NCI-H2171 (cell line): ENCODE measurements at regions not wholly inside any gene's neighbourhood (a gene's known extent, or its start where the extent isn't known, plus 50 kb on each side); places are given as distances from the start of the nearest gene placed in this dataset.

Experiments used
- DNase-seq: peaks from one replicate; lab custom pipeline; 2025; lab: John Stamatoyannopoulos, UW

GRCh38 chr16:54724346-54724925, 206.2 kb upstream of the IRX5 start:
- no peak for DNase-seq

GRCh38 chr16:54722210-54722676, 208.4 kb upstream of the IRX5 start:
- no peak for DNase-seq

DNA sequence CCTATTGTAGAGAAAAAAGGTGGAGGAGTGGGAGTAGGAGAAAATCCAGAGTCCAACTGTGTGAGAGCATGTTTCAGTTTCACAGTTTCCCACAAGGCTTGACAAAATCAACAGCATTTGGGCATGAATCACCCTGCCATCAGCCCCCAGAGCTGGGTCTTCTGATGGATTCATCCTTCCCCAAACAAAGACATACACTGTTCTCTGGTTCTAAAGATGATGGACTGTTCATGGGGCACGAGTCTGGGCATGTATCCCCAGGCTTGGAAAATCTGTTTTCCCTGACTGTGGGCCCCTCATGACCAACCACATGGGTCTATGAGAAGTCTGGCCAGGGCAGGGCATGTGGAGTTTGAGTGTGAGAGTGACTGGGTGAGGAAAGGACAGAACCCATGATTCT, 210.4 kb upstream of the IRX5 start:
- no peak for DNase-seq

DNA sequence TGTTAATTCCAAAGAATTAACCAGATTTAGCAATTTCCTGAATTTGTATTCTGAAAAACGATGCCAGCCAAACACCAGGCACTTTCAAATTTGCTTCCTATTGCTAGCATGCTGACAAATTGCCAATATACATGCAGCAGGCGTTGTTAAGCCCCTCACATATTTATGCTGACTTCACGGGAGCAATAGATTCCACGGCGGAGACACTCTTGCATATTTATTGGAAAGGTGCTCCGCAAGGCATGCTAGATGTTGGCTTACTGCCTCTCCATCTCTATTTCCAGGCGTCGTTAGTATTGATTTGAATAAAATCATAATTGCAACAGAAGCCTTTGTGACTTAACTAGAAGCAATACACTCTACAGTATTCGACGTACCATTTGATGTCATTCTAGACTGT, 211.0 kb upstream of the IRX5 start:
- no peak for DNase-seq

GRCh38 chr16:54718376-54718775, 212.3 kb upstream of the IRX5 start:
- DNase-seq, result no peak

GRCh38 chr16:54715011-54715410, 215.7 kb upstream of the IRX5 start:
- no peak for DNase-seq

DNA sequence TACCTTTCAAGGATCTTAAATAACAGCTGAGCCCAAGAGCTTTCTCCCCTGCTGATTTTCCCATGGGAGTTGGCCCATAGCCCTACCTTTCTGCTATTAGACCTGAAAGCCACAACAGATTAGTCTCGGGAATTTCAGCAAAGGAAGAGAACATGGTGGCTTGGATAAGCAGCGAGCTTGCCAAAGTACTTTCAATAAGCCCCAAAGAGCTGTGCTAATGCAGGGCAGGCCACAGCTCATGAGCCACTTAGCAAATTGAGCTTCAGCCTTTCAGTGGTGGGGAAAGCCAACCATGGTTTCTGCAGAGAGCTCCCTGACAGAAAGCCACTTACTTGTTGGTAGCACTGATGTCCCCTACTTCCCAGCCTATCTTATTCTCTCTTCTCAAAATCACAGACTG, 217.8 kb upstream of the IRX5 start:
- DNase-seq, result no peak

DNA sequence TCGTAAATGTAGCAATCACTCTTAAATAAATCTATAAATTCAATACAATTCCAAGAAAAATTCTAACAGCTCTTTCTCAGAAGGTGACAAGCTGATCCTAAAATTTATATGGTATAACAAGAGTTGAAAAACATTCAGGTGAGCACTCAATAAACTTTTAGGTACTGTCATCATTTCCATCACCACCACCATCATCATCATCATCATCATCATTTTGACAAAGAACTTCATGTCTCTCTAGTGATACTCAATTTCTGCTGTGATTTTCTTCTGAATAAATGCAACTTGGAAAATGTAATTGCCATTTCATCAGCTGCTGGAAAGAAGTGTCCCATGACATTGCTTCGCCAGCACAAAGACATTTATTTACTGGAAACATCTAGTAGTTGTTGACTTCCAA, 222.9 kb upstream of the IRX5 start:
- no peak for DNase-seq

- no peak for DNase-seq
Observed at GRCh38 chr16:54706406-54706805, 224.3 kb upstream of the IRX5 start.

DNA sequence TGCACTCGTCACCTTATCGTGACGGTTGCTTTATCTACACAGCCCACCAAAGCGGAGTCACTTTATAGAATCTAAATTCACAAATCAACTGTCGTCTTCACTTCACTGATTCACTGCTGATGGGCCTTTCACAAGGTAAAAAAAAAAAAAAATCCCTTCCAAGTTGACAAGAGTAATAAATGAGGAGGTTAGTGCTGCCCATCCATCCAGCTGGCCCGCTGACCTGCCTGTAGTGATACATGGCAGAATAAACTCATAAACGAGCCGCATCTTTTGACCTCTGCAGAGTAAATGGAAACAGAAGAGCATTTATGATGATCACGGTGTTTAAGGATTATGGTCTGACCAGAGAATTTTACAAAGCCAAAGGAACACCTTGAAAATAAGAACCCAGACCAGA, 227.3 kb upstream of the IRX5 start:
- no peak for DNase-seq

- DNase-seq, result no peak
Observed at GRCh38 chr16:54699656-54700055, 231.0 kb upstream of the IRX5 start.

DNA sequence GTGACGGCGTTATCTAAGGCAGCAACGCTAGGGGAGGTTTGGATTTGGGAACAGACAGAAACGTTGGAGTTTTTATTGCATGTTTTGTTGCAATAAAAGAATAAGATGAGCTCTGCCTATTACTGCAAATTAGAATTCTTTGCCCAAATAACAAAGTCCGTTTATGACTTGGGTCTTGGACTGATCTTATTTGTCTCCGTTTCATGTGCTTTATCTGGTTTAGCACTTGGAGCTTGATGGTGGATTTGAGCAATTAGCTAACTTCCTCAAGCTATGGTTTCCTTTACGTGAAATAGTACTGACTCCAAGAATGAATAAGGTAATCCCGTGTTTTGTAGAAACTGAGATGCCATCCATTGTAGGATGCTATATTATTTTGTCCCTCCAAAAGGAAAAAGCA, 233.0 kb upstream of the IRX5 start:
- DNase-seq, result no peak

DNA sequence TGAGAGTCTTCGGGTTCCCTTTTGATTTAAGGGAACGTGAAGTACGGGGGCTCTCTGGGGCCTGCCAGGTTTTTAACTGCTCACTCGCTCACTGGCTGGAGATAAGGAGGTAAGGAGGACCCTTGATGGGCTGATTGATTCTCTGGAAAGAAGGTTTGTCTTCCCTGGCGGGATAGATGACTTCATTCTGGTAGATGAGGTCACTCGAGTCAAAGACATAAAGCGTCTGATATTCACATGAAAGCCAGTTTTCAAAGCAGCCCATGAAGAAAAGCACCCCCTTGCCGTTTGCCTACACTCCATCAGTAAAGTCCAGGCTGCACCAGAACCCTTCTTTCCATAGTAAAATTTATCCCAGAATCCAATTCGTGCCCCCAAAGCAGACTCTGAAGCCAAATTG, 233.7 kb upstream of the IRX5 start:
- DNase-seq, result no peak

DNA sequence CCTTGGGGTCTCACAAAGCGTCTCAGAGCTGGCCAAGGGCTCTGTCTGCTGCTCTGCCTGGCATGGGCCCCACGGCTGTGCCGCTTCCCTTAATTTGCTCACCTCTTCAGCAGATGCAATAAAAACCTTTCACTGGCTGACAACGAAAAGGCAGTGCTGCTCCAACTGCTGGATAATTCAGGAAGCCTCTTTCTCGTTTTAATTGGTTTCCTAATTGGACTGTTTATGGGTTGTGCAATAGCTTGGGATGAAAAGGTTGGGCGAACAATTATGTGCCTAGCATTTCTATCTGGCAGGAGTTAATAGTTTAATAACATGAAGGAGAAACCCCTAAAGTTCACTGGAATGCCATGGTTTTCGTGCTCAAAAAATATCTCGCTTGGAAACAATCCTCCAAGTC, 234.1 kb upstream of the IRX5 start:
- no peak for DNase-seq

GRCh38 chr16:54694651-54695050, 236.0 kb upstream of the IRX5 start:
- DNase-seq, result no peak

- no peak for DNase-seq
Observed at GRCh38 chr16:54693864-54694263, 236.8 kb upstream of the IRX5 start.

- no peak for DNase-seq
Observed at GRCh38 chr16:54690710-54691109, 240.0 kb upstream of the IRX5 start.

- DNase-seq, result no peak
Observed at GRCh38 chr16:54690306-54690705, 240.4 kb upstream of the IRX5 start.

- DNase-seq, result no peak
Observed at GRCh38 chr16:54689072-54689865, 241.4 kb upstream of the IRX5 start.

- DNase-seq, result no peak
Observed at GRCh38 chr16:54688339-54688738, 242.3 kb upstream of the IRX5 start.

- DNase-seq, result no peak
Observed at GRCh38 chr16:54687043-54687899, 243.4 kb upstream of the IRX5 start.

DNA sequence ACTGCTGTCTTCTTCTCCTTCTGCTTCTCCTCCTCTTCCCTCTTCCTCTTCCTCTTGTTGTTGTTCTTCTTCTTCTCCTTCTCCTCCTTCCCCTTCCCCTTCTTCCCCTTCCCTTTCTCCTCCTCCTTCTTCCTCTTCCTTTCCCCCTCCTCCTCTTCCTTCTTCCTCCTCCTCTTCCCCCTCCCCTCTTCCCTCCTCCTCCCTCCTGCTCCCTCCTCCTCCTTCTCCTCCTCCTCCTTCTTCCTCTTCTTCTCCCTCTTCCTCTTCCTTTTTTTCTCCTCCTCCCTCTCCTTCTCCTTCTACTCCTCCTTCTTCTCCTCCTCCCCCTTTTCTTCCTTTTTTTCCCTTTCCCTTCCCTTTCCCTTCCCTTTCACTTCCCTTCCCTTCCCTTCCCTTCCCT, 245.0 kb upstream of the IRX5 start:
- DNase-seq, result no peak

GRCh38 chr16:54679531-54679930, 251.1 kb upstream of the IRX5 start:
- no peak for DNase-seq
